Stomach (tissue), 4 donors: ENCODE measurements at regions not wholly inside any gene's neighbourhood (a gene's known extent, or its start where the extent isn't known, plus 50 kb on each side); places are given as distances from the start of the nearest gene placed in this dataset.

Experiments used
- CTCF ChIP-seq, 7 experiments: fragments of 450-650 bp in 4 of 7; fragments of 200-600 bp in 3 of 7; sonication (generic) in 3 of 7; IDR thresholded peaks; one replicate each; pipeline ENCODE4 v1.5.1; 2016 to 2019; ENCODE audit warnings: antibody characterized with exemption in 7 of 7, control low read depth in 2 of 7, mild to moderate bottlenecking in 1 of 7
- EP300 ChIP-seq: sonication (generic); formaldehyde crosslinking; IDR thresholded peaks from one replicate; pipeline ENCODE4 v1.6.1; 2017; ENCODE audit warnings: antibody characterized with exemption
- POLR2A ChIP-seq, 4 donors: fragments of 450-650 bp; IDR thresholded peaks; one replicate each; pipeline ENCODE4 v1.6.1; 2016; ENCODE audit warnings: antibody characterized with exemption in 4 of 4, control low read depth in 2 of 4, mild to moderate bottlenecking in 1 of 4, moderate library complexity in 1 of 4

GRCh38 chr10:120105001-120105400 lies 212.5 kb downstream of the SEC23IP start:
- TF ChIP-seq CTCF (IDR thresholded peaks at IDR 0.05) (no peak), POLR2A (IDR thresholded peaks at IDR 0.05) (no peak), EP300 (no peak)
